ENCODE measurements at regions not wholly inside any gene's neighbourhood (a gene's known extent, or its start where the extent isn't known, plus 50 kb on each side); places are given as distances from the start of the nearest gene placed in this dataset.
"Not testable (repeated sequence)": the region's sequence is repeated elsewhere in the genome, so short reads cannot be mapped to it uniquely, and the experiment has no call there.

GRCh38 chr6:4358414-4359107 is 223.2 kb upstream of the ECI2 start:
- BruUV-seq (replicated peaks) = no TSS peak
- DNase-seq (ENCODE audit: low spot score) = no peak
- CTCF ChIA-PET (ENCODE audit: unreplicated experiment) = no interaction called here

GRCh38 chr6:4357660-4358152 is 222.3 kb upstream of the ECI2 start:
- H2AFZ ChIP-seq (ENCODE audit: low read length); BruUV-seq (replicated peaks); H3K36me3 ChIP-seq (ENCODE audit: insufficient read depth, low read length); H4K20me1 ChIP-seq (ENCODE audit: insufficient read depth, low read length); H3K27ac ChIP-seq (ENCODE audit: low read depth, low read length, poor library complexity, severe bottlenecking); H3K4me1 ChIP-seq (ENCODE audit: insufficient read depth, low read length, poor library complexity, severe bottlenecking); intact Hi-C loops (cut with micrococcal nuclease; ENCODE audit: unreplicated experiment); H3K4me2 ChIP-seq (ENCODE audit: low read length); CTCF ChIA-PET (ENCODE audit: unreplicated experiment); DNase-seq (ENCODE audit: low spot score); POLR2A ChIA-PET; H3K9me3 ChIP-seq (ENCODE audit: low read length); H3K79me2 ChIP-seq (ENCODE audit: insufficient read depth, low read depth, low read length); H3K4me3 ChIP-seq (ENCODE audit: low read depth, low read length, poor library complexity, severe bottlenecking); H3K9me2 ChIP-seq (ENCODE audit: insufficient read depth, low read length): not testable (repeated sequence)

More at GRCh38 chr6:4358414-4359107, 223.2 kb upstream of the ECI2 start:
- POLR2A ChIA-PET = no interaction called here
- Histone ChIP-seq H3K4me1 (ENCODE audit: insufficient read depth, low read length, poor library complexity, severe bottlenecking) (no peaks in the 10 kb centered on the region), H4K20me1 (ENCODE audit: insufficient read depth, low read length) (no peaks in the 10 kb centered on the region), H3K9me2 (ENCODE audit: insufficient read depth, low read length) (no peaks in the 10 kb centered on the region), H3K4me3 (ENCODE audit: low read depth, low read length, poor library complexity, severe bottlenecking) (no peak overlapping the region), H3K79me2 (ENCODE audit: insufficient read depth, low read depth, low read length) (no peaks in the 10 kb centered on the region), H3K4me2 (ENCODE audit: low read length) (no peak overlapping the region), H3K36me3 (ENCODE audit: insufficient read depth, low read length) (no peaks in the 10 kb centered on the region), H3K27ac (ENCODE audit: low read depth, low read length, poor library complexity, severe bottlenecking) (no peak overlapping the region), H3K9me3 (ENCODE audit: low read length) (no peaks in the 10 kb centered on the region), H2AFZ (ENCODE audit: low read length) (no peak overlapping the region)
- intact Hi-C loops (cut with micrococcal nuclease; ENCODE audit: unreplicated experiment) = no loop called here
- TF ChIP-seq EZH2phosphoT487 (IDR thresholded peaks at IDR 0.05; ENCODE audit: borderline replicate concordance, low read depth, low read length) = no peak
- no peak for TF ChIP-seq CTCF (conservative IDR thresholded peaks at IDR 0.05; ENCODE audit: low read length)

- no peak overlapping the region for H3K27ac ChIP-seq (ENCODE audit: low read depth, low read length, poor library complexity, severe bottlenecking)
- no peak for DNase-seq (ENCODE audit: low spot score)
- no peaks in the 10 kb centered on the region for H4K20me1 ChIP-seq (ENCODE audit: insufficient read depth, low read length)
- H2AFZ ChIP-seq (ENCODE audit: low read length) = no peak overlapping the region
- intact Hi-C loops (cut with micrococcal nuclease; ENCODE audit: unreplicated experiment) = no loop called here
- BruUV-seq (replicated peaks) = no TSS peak
- no peaks in the 10 kb centered on the region for H3K9me3 ChIP-seq (ENCODE audit: low read length)
- H3K4me1 ChIP-seq (ENCODE audit: insufficient read depth, low read length, poor library complexity, severe bottlenecking) = no peaks in the 10 kb centered on the region
- no peak overlapping the region for H3K4me3 ChIP-seq (ENCODE audit: low read depth, low read length, poor library complexity, severe bottlenecking)
- ChIA-PET CTCF (ENCODE audit: unreplicated experiment) (no interaction called here), POLR2A (no interaction called here)
- H3K79me2 ChIP-seq (ENCODE audit: insufficient read depth, low read depth, low read length) = no peaks in the 10 kb centered on the region
- TF ChIP-seq CTCF (conservative IDR thresholded peaks at IDR 0.05; ENCODE audit: low read length) (no peak), EZH2phosphoT487 (IDR thresholded peaks at IDR 0.05; ENCODE audit: borderline replicate concordance, low read depth, low read length) (no peak)
- H3K9me2 ChIP-seq (ENCODE audit: insufficient read depth, low read length) = no peaks in the 10 kb centered on the region
- no peak overlapping the region for H3K4me2 ChIP-seq (ENCODE audit: low read length)
- no peaks in the 10 kb centered on the region for H3K36me3 ChIP-seq (ENCODE audit: insufficient read depth, low read length)
Measured at GRCh38 chr6:4356899-4357659, 221.7 kb upstream of the ECI2 start.
